22Rv1 (cell line): ENCODE measurements at regions not wholly inside any gene's neighbourhood (a gene's known extent, or its start where the extent isn't known, plus 50 kb on each side); places are given as distances from the start of the nearest gene placed in this dataset.

ENCODE experiments used
- H3K27ac ChIP-seq: fragments of 450-650 bp; 2 replicates; pipeline ENCODE4 v1.5.1; 2017
- CTCF ChIP-seq: fragments of 450-650 bp; IDR thresholded peaks from 2 replicates; pipeline ENCODE4 v1.5.1; 2017; ENCODE audit warnings: mild to moderate bottlenecking
- ZFX ChIP-seq: fragments of 450-650 bp; IDR thresholded peaks from 2 replicates; pipeline ENCODE4 v1.6.1; 2017; ENCODE audit warnings: antibody characterized with exemption, borderline replicate concordance

- H3K27ac ChIP-seq: no peak overlapping the region
- TF ChIP-seq CTCF: no peak
- TF ChIP-seq ZFX: no peak
Observed at GRCh38 chr5:152994033-152994680, 496.3 kb upstream of the GRIA1 start.

- H3K27ac ChIP-seq: no peak overlapping the region
- TF ChIP-seq ZFX: no peak
- TF ChIP-seq CTCF: no peak
Observed at GRCh38 chr5:152995214-152995725, 495.2 kb upstream of the GRIA1 start.

DNA sequence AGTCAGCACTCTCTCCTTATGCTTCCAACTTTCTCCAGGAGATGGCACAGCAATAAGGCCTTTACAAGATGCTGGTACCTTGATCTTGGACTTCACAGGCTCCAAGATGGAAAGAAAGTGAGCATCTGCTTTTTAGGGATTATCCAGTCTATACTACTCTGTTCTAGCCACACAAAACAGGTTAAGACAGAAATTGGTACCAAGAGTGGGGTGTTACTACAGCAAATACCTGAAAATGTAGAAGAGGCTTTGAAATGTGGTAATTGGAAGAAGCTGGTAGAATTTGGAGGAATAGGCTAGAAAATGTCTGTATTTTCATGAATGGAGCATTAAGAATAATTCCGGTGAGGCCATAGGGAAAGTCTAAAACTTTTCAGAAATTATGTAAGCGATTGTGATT lies 484.8 kb upstream of the GRIA1 start:
- no peak overlapping the region for H3K27ac ChIP-seq
- no peak for TF ChIP-seq ZFX
- TF ChIP-seq CTCF: no peak

DNA sequence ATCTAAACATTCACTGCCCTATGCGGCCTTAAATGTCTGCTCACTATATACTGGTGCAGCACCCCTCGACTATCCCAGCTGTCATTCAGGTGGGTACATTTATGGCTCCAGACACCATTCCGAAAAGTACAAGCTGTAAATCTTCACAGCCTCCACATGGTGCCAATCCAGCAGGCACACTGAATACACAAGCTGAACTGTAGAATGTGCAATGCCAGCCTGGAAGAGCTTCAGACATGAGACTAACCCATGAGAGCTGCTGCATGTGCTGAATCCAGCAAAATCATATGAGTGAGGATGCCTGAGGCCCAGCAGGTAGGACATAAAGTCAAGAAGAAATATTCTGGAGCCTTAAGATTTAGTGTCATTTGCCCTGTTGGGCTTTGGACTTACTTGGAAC lies 483.8 kb upstream of the GRIA1 start:
- TF ChIP-seq CTCF (no peak), ZFX (no peak)
- H3K27ac ChIP-seq: no peak overlapping the region

DNA sequence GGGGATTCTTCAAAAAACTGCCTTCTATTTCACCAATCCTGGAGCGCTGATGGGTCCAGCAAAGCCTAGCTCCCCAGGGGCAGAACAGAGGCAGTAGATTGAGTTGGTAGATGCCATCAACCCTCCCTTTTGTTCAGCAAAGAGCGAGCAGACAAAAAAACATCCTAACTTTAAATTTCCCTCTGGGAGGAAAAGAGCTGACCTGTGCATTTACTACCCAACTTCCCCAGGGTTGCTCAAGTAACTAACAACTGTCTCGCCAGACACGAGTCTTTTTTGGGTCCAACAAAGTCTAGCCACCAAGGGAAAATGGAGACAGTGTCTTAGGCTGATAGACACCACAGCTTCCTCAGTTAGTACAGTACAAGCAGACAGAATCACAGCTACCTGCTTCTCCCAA lies 476.3 kb upstream of the GRIA1 start:
- no peak overlapping the region for H3K27ac ChIP-seq
- no peak for TF ChIP-seq ZFX
- TF ChIP-seq CTCF: no peak

DNA sequence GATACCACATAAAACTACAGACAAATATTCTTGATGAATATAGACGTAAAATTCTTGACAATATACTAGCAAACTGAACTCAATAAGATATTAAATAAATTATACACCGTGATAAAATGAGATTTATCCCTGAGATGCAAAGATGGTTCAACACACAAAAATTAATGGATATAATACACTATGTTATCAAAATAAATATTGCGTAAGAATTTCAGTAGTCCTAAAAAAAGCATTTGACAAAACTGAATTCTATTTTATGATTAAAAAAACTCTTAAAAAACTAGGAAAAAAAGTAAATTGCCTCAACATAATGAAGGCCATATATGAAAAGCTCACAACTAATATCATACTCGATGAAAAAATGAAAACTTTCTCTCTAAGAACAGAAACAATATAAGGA lies 472.3 kb upstream of the GRIA1 start:
- no peak overlapping the region for H3K27ac ChIP-seq
- TF ChIP-seq CTCF (no peak), ZFX (no peak)
